Sigmoid colon (tissue), 6 donors: ENCODE measurements at regions not wholly inside any gene's neighbourhood (a gene's known extent, or its start where the extent isn't known, plus 50 kb on each side); places are given as distances from the start of the nearest gene placed in this dataset.

ENCODE experiments used
- DNase-seq: peaks from one replicate; pipeline ENCODE4 v3.0.0-alpha.2; 2019
- H3K27ac ChIP-seq, 4 donors: fragments of 200-600 bp; sonication (generic); one replicate each; pipeline ENCODE4 v1.5.1; 2016 to 2019; ENCODE audit warnings: mild to moderate bottlenecking in 1 of 4
- H3K27me3 ChIP-seq, 3 donors: fragments of 200-600 bp; sonication (generic); one replicate each; pipeline ENCODE4 v1.5.1; 2019; ENCODE audit warnings: mild to moderate bottlenecking in 1 of 3
- H3K36me3 ChIP-seq, 4 donors: fragments of 200-600 bp; sonication (generic); one replicate each; pipeline ENCODE4 v1.5.1; 2016 to 2019
- H3K4me1 ChIP-seq, 4 donors: fragments of 200-600 bp; sonication (generic); one replicate each; pipeline ENCODE4 v1.5.1; 2017 to 2019
- H3K4me3 ChIP-seq, 4 donors: fragments of 200-600 bp; sonication (generic); one replicate each; pipeline ENCODE4 v1.5.1; 2017 to 2019; ENCODE audit warnings: mild to moderate bottlenecking in 2 of 4, moderate library complexity in 1 of 4
- H3K9me3 ChIP-seq, 4 donors: fragments of 200-600 bp in 3 of 4; sonication (generic) in 3 of 4; one replicate each; pipeline versions ENCODE4 v1.5.1 to v1.6.1; 2013 to 2019
- CTCF ChIP-seq, 4 experiments: fragments of 450-650 bp in 3 of 4; fragments of 200-600 bp in 1 of 4; IDR thresholded peaks; one replicate each; pipeline ENCODE4 v1.5.1; 2016 to 2019; ENCODE audit warnings: antibody characterized with exemption in 4 of 4, mild to moderate bottlenecking in 3 of 4, moderate library complexity in 2 of 4
- EP300 ChIP-seq, 4 donors: sonication (generic); formaldehyde crosslinking; IDR thresholded peaks; one replicate each; pipeline ENCODE4 v1.6.1; 2017; ENCODE audit warnings: antibody characterized with exemption in 4 of 4
- POLR2A ChIP-seq, 2 donors: fragments of 450-650 bp; IDR thresholded peaks; one replicate each; pipeline ENCODE4 v1.6.1; 2016; ENCODE audit warnings: antibody characterized with exemption in 2 of 2, mild to moderate bottlenecking in 2 of 2, moderate library complexity in 2 of 2
- POLR2AphosphoS5 ChIP-seq, 4 donors: sonication (generic); formaldehyde crosslinking; IDR thresholded peaks; one replicate each; pipeline ENCODE4 v1.6.1; 2017; ENCODE audit warnings: antibody characterized with exemption in 4 of 4
- WGBS, 2 donors: extraction: QIAGEN DNeasy Blood & Tissue Kit; methylation state at CpG; one replicate each; pipeline ENCODE4 v1.1.7; 2013; 5-methylcytosine and 5-hydroxymethylcytosine counted together
- intact Hi-C: fragments of 100-400 bp; cut with DNase I; formaldehyde crosslinking; loops from one replicate; pipeline ENCODE4 v1.15.1; 2023
- donor health status: healthy with polysubstance abuse.
- donor health status: healthy.

GRCh38 chr21:16569679-16570078 is 839.9 kb downstream of the USP25 start:
- Histone ChIP-seq H3K36me3 (no peaks in the 10 kb centered on the region), H3K9me3 (no peaks in the 10 kb centered on the region), H3K4me3 (no peak overlapping the region), H3K27me3 (no peaks in the 10 kb centered on the region), H3K4me1 (peaks cover 0 to 20% (median 4%) of the 10 kb centered on the region in 4 donors), H3K27ac (peak overlapping the region in 1 of 4 donors; percentile 53)
- intact Hi-C loops = no loop called here
- no peak for TF ChIP-seq POLR2A (IDR thresholded peaks at IDR 0.05)
- 92 to 96% methylated on average over 1 of the region's 1 CpG for WGBS, 2 donors
- DNase-seq = no peak

GRCh38 chr21:16570171-16570570 is 840.4 kb downstream of the USP25 start:
- no peaks in the 10 kb centered on the region for H3K36me3 ChIP-seq
- peaks cover 0 to 20% (median 4%) of the 10 kb centered on the region in 4 donors for H3K4me1 ChIP-seq
- no peaks in the 10 kb centered on the region for H3K27me3 ChIP-seq
- intact Hi-C loops = no loop called here
- no peak overlapping the region for H3K4me3 ChIP-seq
- DNase-seq = no peak
- H3K9me3 ChIP-seq = no peaks in the 10 kb centered on the region
- TF ChIP-seq EP300 (IDR thresholded peaks at IDR 0.05) = no peak
- no peak for TF ChIP-seq POLR2AphosphoS5 (IDR thresholded peaks at IDR 0.05)
- 79 to 87% methylated on average over 4 of the region's 4 CpGs for WGBS, 2 donors
- peak overlapping the region in 3 of 4 donors; percentile 36 to 53 (median 52) for H3K27ac ChIP-seq

GRCh38 chr21:16570856-16571255 is 841.1 kb downstream of the USP25 start:
- peaks cover 0 to 20% (median 4%) of the 10 kb centered on the region in 4 donors for H3K4me1 ChIP-seq
- no peaks in the 10 kb centered on the region for H3K9me3 ChIP-seq
- WGBS, 2 donors = 77 to 85% methylated on average over 3 of the region's 3 CpGs
- H3K27me3 ChIP-seq = no peaks in the 10 kb centered on the region
- H3K36me3 ChIP-seq = no peaks in the 10 kb centered on the region
- peak overlapping the region in 1 of 4 donors; percentile 16 for H3K4me3 ChIP-seq
- peak overlapping the region in 3 of 4 donors; percentile 36 to 53 (median 52) for H3K27ac ChIP-seq
- intact Hi-C loops = no loop called here
- DNase-seq = no peak
- TF ChIP-seq EP300 (IDR thresholded peaks at IDR 0.05) (no peak), CTCF (IDR thresholded peaks at IDR 0.05) (no peak), POLR2A (IDR thresholded peaks at IDR 0.05) (no peak), POLR2AphosphoS5 (IDR thresholded peaks at IDR 0.05) (no peak)

GRCh38 chr21:16571594-16571993 is 841.8 kb downstream of the USP25 start:
- no peak for DNase-seq
- Histone ChIP-seq H3K36me3 (no peaks in the 10 kb centered on the region), H3K4me1 (peaks cover 0 to 20% (median 4%) of the 10 kb centered on the region in 4 donors), H3K27me3 (no peaks in the 10 kb centered on the region), H3K4me3 (no peak overlapping the region), H3K27ac (peak overlapping the region in 1 of 4 donors; percentile 52), H3K9me3 (no peaks in the 10 kb centered on the region)
- TF ChIP-seq CTCF (IDR thresholded peaks at IDR 0.05) (no peak), POLR2AphosphoS5 (IDR thresholded peaks at IDR 0.05) (no peak), EP300 (IDR thresholded peaks at IDR 0.05) (no peak), POLR2A (IDR thresholded peaks at IDR 0.05) (no peak)
- intact Hi-C loops = no loop called here
- 92 to 94% methylated on average over 3 of the region's 3 CpGs for WGBS, 2 donors

- H3K36me3 ChIP-seq = no peaks in the 10 kb centered on the region
- no peaks in the 10 kb centered on the region for H3K9me3 ChIP-seq
- no peak overlapping the region for H3K4me3 ChIP-seq
- 64 to 77% methylated on average over 1 of the region's 1 CpG for WGBS, 2 donors
- H3K4me1 ChIP-seq = peaks cover 0 to 20% (median 4%) of the 10 kb centered on the region in 4 donors
- no peaks in the 10 kb centered on the region for H3K27me3 ChIP-seq
- no peak for DNase-seq
- intact Hi-C loops = no loop called here
- no peak overlapping the region for H3K27ac ChIP-seq
- no peak for TF ChIP-seq EP300 (IDR thresholded peaks at IDR 0.05)
- no peak for TF ChIP-seq POLR2AphosphoS5 (IDR thresholded peaks at IDR 0.05)
- no peak for TF ChIP-seq CTCF (IDR thresholded peaks at IDR 0.05)
- TF ChIP-seq POLR2A (IDR thresholded peaks at IDR 0.05) = no peak
Observed at GRCh38 chr21:16572032-16572431, 842.2 kb downstream of the USP25 start.

- Histone ChIP-seq H3K9me3 (no peaks in the 10 kb centered on the region), H3K36me3 (no peaks in the 10 kb centered on the region), H3K4me1 (peaks cover 0 to 20% (median 5%) of the 10 kb centered on the region in 4 donors), H3K27me3 (no peaks in the 10 kb centered on the region), H3K27ac (no peak overlapping the region), H3K4me3 (no peak overlapping the region)
- TF ChIP-seq CTCF (IDR thresholded peaks at IDR 0.05) (no peak), EP300 (IDR thresholded peaks at IDR 0.05) (no peak), POLR2A (IDR thresholded peaks at IDR 0.05) (no peak), POLR2AphosphoS5 (IDR thresholded peaks at IDR 0.05) (no peak)
- intact Hi-C loops = no loop called here
- WGBS, 2 donors = 87 to 91% methylated on average over 1 of the region's 1 CpG
- DNase-seq = no peak
Observed at GRCh38 chr21:16573578-16573977, 843.8 kb downstream of the USP25 start.
